PC-3 (cell line): ENCODE measurements at regions not wholly inside any gene's neighbourhood (a gene's known extent, or its start where the extent isn't known, plus 50 kb on each side); places are given as distances from the start of the nearest gene placed in this dataset.

ENCODE experiments used
- ATAC-seq: fragments of 200-7000 bp; cut with Tn5 transposase; 2 replicates; pipeline ENCODE4 v1.9.1; 2020; ENCODE audit warnings: mild to moderate bottlenecking, moderate library complexity
- BruUV-seq: library from RNA; stranded (reverse); fragments of 400-500 nt; replicated peaks from 2 replicates; lab custom pipeline; 2021; lab: Mats Ljungman, UMichigan
- CTCF ChIA-PET: fragments of 300-600 bp; sonication (Branson Sonifier 250); formaldehyde crosslinking; loops from one replicate; lab custom pipeline; 2022; ENCODE audit warnings: antibody characterized with exemption; lab: Charles Lee
- POLR2A ChIA-PET: fragments of 300-600 bp; sonication (Branson Sonifier 250); formaldehyde crosslinking; loops from one replicate; lab custom pipeline; 2022; ENCODE audit warnings: antibody characterized with exemption; ENCODE audit not compliant: unreplicated experiment; lab: Charles Lee
- DNase-seq: peaks from one replicate; pipeline ENCODE4 v3.0.0-alpha.2; 2015
- H2AFZ ChIP-seq: fragments of 300-600 bp; sonication (generic); 2 replicates; pipeline ENCODE4 v1.6.0; 2016; ENCODE audit warnings: antibody characterized with exemption, low read length
- H3F3A ChIP-seq: fragments of 300-600 bp; sonication (generic); one replicate; pipeline ENCODE4 v1.6.0; 2017; ENCODE audit warnings: antibody characterized with exemption, low read length, control low read depth, mild to moderate bottlenecking; ENCODE audit not compliant: unreplicated experiment
- H3K27ac ChIP-seq: fragments of 300-600 bp; sonication (generic); 2 replicates; pipeline ENCODE4 v1.5.1; 2016; ENCODE audit warnings: mild to moderate bottlenecking, low read length
- H3K27me3 ChIP-seq: fragments of 300-600 bp; sonication (generic); 2 replicates; pipeline ENCODE4 v1.6.1; 2016; ENCODE audit warnings: low read length, mixed read lengths
- H3K36me3 ChIP-seq: fragments of 300-600 bp; sonication (generic); 2 replicates; pipeline ENCODE4 v1.6.1; 2016; ENCODE audit warnings: low read depth, mixed run types, low read length, mixed read lengths
- H3K4me1 ChIP-seq: fragments of 300-600 bp; sonication (generic); 2 replicates; pipeline ENCODE4 v1.5.1; 2016; ENCODE audit warnings: low read length; ENCODE audit not compliant: insufficient read depth
- H3K4me2 ChIP-seq: fragments of 300-600 bp; sonication (generic); 2 replicates; pipeline ENCODE4 v1.6.0; 2016; ENCODE audit warnings: low read length
- H3K4me3 ChIP-seq: fragments of 300-600 bp; sonication (generic); 2 replicates; pipeline ENCODE4 v1.5.1; 2016; ENCODE audit warnings: mild to moderate bottlenecking, low read length, mixed read lengths
- H3K79me2 ChIP-seq: fragments of 300-600 bp; sonication (generic); 2 replicates; pipeline ENCODE4 v1.6.1; 2017; ENCODE audit warnings: low read length, mixed read lengths
- H3K9ac ChIP-seq: fragments of 300-600 bp; sonication (generic); 2 replicates; pipeline ENCODE4 v1.6.0; 2016; ENCODE audit warnings: mild to moderate bottlenecking, low read length
- H3K9me2 ChIP-seq: fragments of 300-600 bp; sonication (generic); replicated peaks from 2 replicates; pipeline ENCODE4 v1.6.1; 2016; ENCODE audit warnings: mixed run types, low read length, mixed read lengths
- H3K9me3 ChIP-seq: fragments of 300-600 bp; sonication (generic); 2 replicates; pipeline ENCODE4 v1.6.1; 2016; ENCODE audit warnings: low read length, mixed read lengths
- H4K20me1 ChIP-seq: fragments of 300-600 bp; sonication (generic); 2 replicates; pipeline ENCODE4 v1.6.1; 2016; ENCODE audit warnings: low read length, mixed read lengths
- CTCF ChIP-seq: fragments of 300-600 bp; sonication (generic); conservative IDR thresholded peaks from 2 replicates; pipeline ENCODE4 v1.5.1; 2017; ENCODE audit warnings: antibody characterized with exemption, low read depth, mild to moderate bottlenecking, low read length
- EZH2 ChIP-seq: fragments of 300-600 bp; sonication (generic); IDR thresholded peaks from one replicate; pipeline ENCODE4 v1.6.1; 2017; ENCODE audit warnings: antibody characterized with exemption, mild to moderate bottlenecking, low read length; ENCODE audit not compliant: unreplicated experiment
- EZH2phosphoT487 ChIP-seq: fragments of 300-600 bp; sonication (generic); IDR thresholded peaks from 2 replicates; pipeline ENCODE4 v1.6.1; 2018; ENCODE audit warnings: mild to moderate bottlenecking, antibody characterized with exemption, low read length, borderline replicate concordance
- intact Hi-C: fragments of 100-400 bp; cut with micrococcal nuclease; formaldehyde crosslinking; loops from 2 replicates; pipeline ENCODE4 v1.9.0; 2023

- no peaks in the 10 kb centered on the region for H3K27me3 ChIP-seq
These were observed 126.5 kb upstream of the DLG1 start for GRCh38 chr3:197424674-197425484.

DNA sequence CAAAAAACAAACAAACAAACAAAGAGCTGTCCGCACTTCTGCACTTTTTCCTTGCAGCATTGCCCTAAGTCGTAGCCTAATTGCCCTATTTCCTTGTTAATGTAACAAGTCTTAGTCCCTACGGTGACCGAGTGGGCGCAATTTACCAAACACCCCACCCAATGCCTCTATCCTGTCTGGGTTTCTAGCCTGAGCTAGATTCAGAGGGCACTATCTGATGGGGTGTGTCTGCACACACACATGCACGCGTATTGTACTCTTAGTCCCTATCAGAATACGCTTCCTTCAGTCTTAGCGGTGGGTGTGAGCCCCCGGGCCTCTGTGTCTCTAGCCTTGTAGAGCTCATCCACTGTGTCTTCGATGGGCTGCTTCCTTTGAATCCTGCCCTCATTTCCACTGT, 125.9 kb upstream of the DLG1 start:
- no peak overlapping the region for H3K9ac ChIP-seq
- POLR2A ChIA-PET = no interaction called here
- no peaks in the 10 kb centered on the region for H3K27me3 ChIP-seq
- H3K9me2 ChIP-seq = no peaks in the 10 kb centered on the region
- CTCF ChIA-PET = interaction anchor here (0.6 kb wide), 1 partner anchor 33 kb away, joined by 4 read pairs; no protein-coding TSS in a partner anchor
- H3F3A ChIP-seq = no peaks in the 10 kb centered on the region
- intact Hi-C loops = no loop called here
- no peak for ATAC-seq
- TF ChIP-seq EZH2phosphoT487 (no peak), CTCF (no peak), EZH2 (no peak)
- BruUV-seq = no TSS peak
- peaks cover 22% of the 10 kb centered on the region for H3K4me1 ChIP-seq
- no peak overlapping the region for H3K27ac ChIP-seq
- no peaks in the 10 kb centered on the region for H3K9me3 ChIP-seq
- no peak overlapping the region for H3K4me3 ChIP-seq
- no peak for DNase-seq
- H4K20me1 ChIP-seq = no peaks in the 10 kb centered on the region
- no peak overlapping the region for H3K4me2 ChIP-seq
- no peak overlapping the region for H2AFZ ChIP-seq
- no peaks in the 10 kb centered on the region for H3K79me2 ChIP-seq
- H3K36me3 ChIP-seq = no peaks in the 10 kb centered on the region

More at GRCh38 chr3:197424674-197425484, 126.5 kb upstream of the DLG1 start:
- no peaks in the 10 kb centered on the region for H3K9me2 ChIP-seq
- intact Hi-C loops = no loop called here
- ChIA-PET CTCF (interaction anchor here (0.6 kb wide), 1 partner anchor 32 kb away, joined by 4 read pairs; no protein-coding TSS in a partner anchor), POLR2A (no interaction called here)
- no peak for DNase-seq
- no peak for ATAC-seq
- no TSS peak for BruUV-seq
- no peaks in the 10 kb centered on the region for H3K9me3 ChIP-seq
- H3K36me3 ChIP-seq = no peaks in the 10 kb centered on the region
- H2AFZ ChIP-seq = no peak overlapping the region
- H4K20me1 ChIP-seq = no peaks in the 10 kb centered on the region
- no peak overlapping the region for H3K4me3 ChIP-seq
- H3K4me2 ChIP-seq = no peak overlapping the region
- TF ChIP-seq EZH2 (no peak), CTCF (no peak), EZH2phosphoT487 (no peak)
- H3K27ac ChIP-seq = no peak overlapping the region
- peaks cover 22% of the 10 kb centered on the region for H3K4me1 ChIP-seq
- H3K9ac ChIP-seq = no peak overlapping the region
- H3K79me2 ChIP-seq = no peaks in the 10 kb centered on the region
- no peaks in the 10 kb centered on the region for H3F3A ChIP-seq

- Histone ChIP-seq H3K4me2 (no peak overlapping the region), H4K20me1 (no peaks in the 10 kb centered on the region), H3K27me3 (no peaks in the 10 kb centered on the region), H3K9ac (no peak overlapping the region), H3K9me2 (no peaks in the 10 kb centered on the region), H3F3A (no peaks in the 10 kb centered on the region), H3K27ac (no peak overlapping the region), H3K9me3 (no peaks in the 10 kb centered on the region), H3K36me3 (no peaks in the 10 kb centered on the region), H3K4me1 (peaks cover 18% of the 10 kb centered on the region), H2AFZ (no peak overlapping the region), H3K4me3 (no peak overlapping the region), H3K79me2 (no peaks in the 10 kb centered on the region)
- TF ChIP-seq EZH2 (no peak), CTCF (no peak), EZH2phosphoT487 (no peak)
- no peak for DNase-seq
- intact Hi-C loops = loop anchor here (2.0 kb wide), 1 partner anchor 57 kb away; no protein-coding TSS in a partner anchor
- POLR2A ChIA-PET = interaction anchor here (0.6 kb wide), 1 partner anchor 51 kb away, joined by 7 read pairs; no protein-coding TSS in a partner anchor
- BruUV-seq = no TSS peak
- no peak for ATAC-seq
- CTCF ChIA-PET = no interaction called here
These were observed 125.0 kb upstream of the DLG1 start for GRCh38 chr3:197423376-197423775.
